GM12872 (cell line): ENCODE measurements at regions not wholly inside any gene's neighbourhood (a gene's known extent, or its start where the extent isn't known, plus 50 kb on each side); places are given as distances from the start of the nearest gene placed in this dataset.

Experiments
- TF ChIP-seq, protein P1 (sequence below): IDR thresholded peaks from 3 replicates; pipeline ENCODE4 v1.5.1; 2011; ENCODE audit warnings: low read depth, mild to moderate bottlenecking, low read length, moderate library complexity; ENCODE audit not compliant: insufficient read depth

- TF ChIP-seq, protein P1, sequence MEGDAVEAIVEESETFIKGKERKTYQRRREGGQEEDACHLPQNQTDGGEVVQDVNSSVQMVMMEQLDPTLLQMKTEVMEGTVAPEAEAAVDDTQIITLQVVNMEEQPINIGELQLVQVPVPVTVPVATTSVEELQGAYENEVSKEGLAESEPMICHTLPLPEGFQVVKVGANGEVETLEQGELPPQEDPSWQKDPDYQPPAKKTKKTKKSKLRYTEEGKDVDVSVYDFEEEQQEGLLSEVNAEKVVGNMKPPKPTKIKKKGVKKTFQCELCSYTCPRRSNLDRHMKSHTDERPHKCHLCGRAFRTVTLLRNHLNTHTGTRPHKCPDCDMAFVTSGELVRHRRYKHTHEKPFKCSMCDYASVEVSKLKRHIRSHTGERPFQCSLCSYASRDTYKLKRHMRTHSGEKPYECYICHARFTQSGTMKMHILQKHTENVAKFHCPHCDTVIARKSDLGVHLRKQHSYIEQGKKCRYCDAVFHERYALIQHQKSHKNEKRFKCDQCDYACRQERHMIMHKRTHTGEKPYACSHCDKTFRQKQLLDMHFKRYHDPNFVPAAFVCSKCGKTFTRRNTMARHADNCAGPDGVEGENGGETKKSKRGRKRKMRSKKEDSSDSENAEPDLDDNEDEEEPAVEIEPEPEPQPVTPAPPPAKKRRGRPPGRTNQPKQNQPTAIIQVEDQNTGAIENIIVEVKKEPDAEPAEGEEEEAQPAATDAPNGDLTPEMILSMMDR = no peak
These were observed 169.2 kb downstream of the ASB1 start for GRCh38 chr2:238595750-238596570.

GRCh38 chr2:238596571-238597551 lies 170.1 kb downstream of the ASB1 start:
- TF ChIP-seq, protein P1 = no peak

DNA sequence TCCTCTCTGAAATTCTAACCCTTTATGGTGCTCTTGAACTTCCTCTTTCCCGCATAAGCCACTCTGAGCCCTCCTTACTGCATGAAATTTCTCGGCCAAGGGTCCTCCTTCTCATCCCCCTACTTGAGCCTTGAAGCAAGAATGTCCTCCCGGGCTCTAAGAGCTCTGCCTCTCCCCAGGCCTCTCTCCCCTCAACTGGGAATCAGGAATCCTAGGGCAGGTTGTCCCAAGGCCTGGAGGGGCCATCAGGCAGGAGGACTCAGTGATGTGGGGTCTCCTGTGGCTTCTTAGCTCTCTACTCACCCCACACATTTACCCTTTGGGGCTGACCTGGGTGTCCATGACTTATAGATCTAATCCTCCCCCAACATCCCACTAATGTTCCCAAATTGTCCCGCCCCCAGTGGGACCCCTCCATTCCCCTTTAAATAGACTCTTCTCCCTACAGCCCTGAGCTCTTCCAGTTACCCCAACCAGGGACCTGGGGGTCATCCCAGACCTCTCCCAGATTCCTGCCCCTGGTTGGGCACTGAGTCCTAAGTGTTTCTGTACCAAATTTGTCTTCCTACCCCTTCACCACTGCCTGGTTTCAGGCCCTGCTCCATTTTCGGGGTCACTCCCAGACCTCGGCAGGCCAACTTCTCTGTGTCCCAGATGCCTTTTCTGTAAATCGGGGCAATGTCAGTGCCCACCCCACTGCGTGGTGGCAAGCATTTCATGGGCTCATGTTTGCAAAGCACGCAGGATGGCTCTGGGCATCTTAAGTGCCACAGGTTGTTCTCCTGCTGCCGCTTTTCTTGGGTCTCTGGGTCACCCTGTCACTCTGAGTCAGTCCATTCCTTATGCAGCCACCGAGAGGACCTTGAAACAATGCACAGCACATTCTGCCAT lies 171.2 kb downstream of the ASB1 start:
- TF ChIP-seq, protein P1 = no peak

- TF ChIP-seq, protein P1 = no peak
These were observed 172.2 kb downstream of the ASB1 start for GRCh38 chr2:238598802-238599530.

GRCh38 chr2:238599549-238600505 lies 173.1 kb downstream of the ASB1 start:
- TF ChIP-seq, protein P1 = no peak
